Panc1 (cell line): ENCODE measurements at regions not wholly inside any gene's neighbourhood (a gene's known extent, or its start where the extent isn't known, plus 50 kb on each side); places are given as distances from the start of the nearest gene placed in this dataset.

Experiments
- ATAC-seq: fragments of 200-7000 bp; cut with Tn5 transposase; 2 replicates; pipeline ENCODE4 v1.9.1; 2020; ENCODE audit warnings: mild to moderate bottlenecking, moderate library complexity
- BruUV-seq: library from RNA; stranded (reverse); fragments of 400-500 nt; replicated peaks from 2 replicates; lab custom pipeline; 2021; lab: Mats Ljungman, UMichigan
- CTCF ChIA-PET: fragments of 300-600 bp; sonication (Branson Sonifier 250); formaldehyde crosslinking; loops from one replicate; lab custom pipeline; 2022; ENCODE audit warnings: antibody characterized with exemption; lab: Charles Lee
- POLR2A ChIA-PET: fragments of 300-600 bp; sonication (Branson Sonifier 250); formaldehyde crosslinking; loops from one replicate; lab custom pipeline; 2022; ENCODE audit warnings: antibody characterized with exemption; lab: Charles Lee
- DNase-seq: peaks from one replicate; pipeline ENCODE4 v3.0.0-alpha.2; 2010; ENCODE audit warnings: low read depth, low spot score
- H3K27ac ChIP-seq: 2 replicates; pipeline ENCODE4 v1.5.1; 2011; ENCODE audit warnings: mild to moderate bottlenecking, low read length, inconsistent platforms
- H3K27me3 ChIP-seq: fragments of 200-500 bp; sonication (Bioruptor generic); 2 replicates; pipeline ENCODE4 v1.6.0; 2014; ENCODE audit warnings: low read length, inconsistent platforms; ENCODE audit not compliant: control insufficient read depth, insufficient read depth
- H3K36me3 ChIP-seq: fragments of 200-500 bp; sonication (Bioruptor generic); 2 replicates; pipeline ENCODE4 v1.5.1; 2014; ENCODE audit warnings: inconsistent platforms, mild to moderate bottlenecking, low read length, moderate library complexity; ENCODE audit not compliant: control insufficient read depth, insufficient read depth
- H3K4me1 ChIP-seq: 2 replicates; pipeline ENCODE4 v1.5.1; 2011; ENCODE audit warnings: inconsistent platforms, mild to moderate bottlenecking, low read length, moderate library complexity; ENCODE audit not compliant: control insufficient read depth, insufficient read depth
- H3K4me3 ChIP-seq, 2 experiments: 2 replicates each; pipeline ENCODE4 v1.5.1; 2011 to 2012; ENCODE audit warnings: low read depth in 2 of 2, low read length in 2 of 2, mild to moderate bottlenecking in 2 of 2, inconsistent platforms in 1 of 2, moderate library complexity in 1 of 2
- H3K9me3 ChIP-seq: fragments of 200-500 bp; sonication (Bioruptor generic); 2 replicates; pipeline ENCODE4 v1.5.1; 2014; ENCODE audit warnings: low read depth, mild to moderate bottlenecking, inconsistent platforms, low read length, moderate library complexity; ENCODE audit not compliant: control insufficient read depth, insufficient read depth
- CTCF ChIP-seq: fragments of 450-650 bp; IDR thresholded peaks from 2 replicates; pipeline ENCODE4 v1.5.1; 2017; ENCODE audit warnings: mild to moderate bottlenecking
- POLR2AphosphoS5 ChIP-seq: IDR thresholded peaks from 2 replicates; pipeline ENCODE4 v1.6.1; 2012; ENCODE audit warnings: mild to moderate bottlenecking, low read depth, low read length, moderate library complexity
- REST ChIP-seq, 2 experiments: IDR thresholded peaks; 2 replicates each; pipeline ENCODE4 v1.6.1; 2011 to 2012; ENCODE audit warnings: low read depth in 2 of 2, control low read depth in 1 of 2, low read length in 1 of 2, mild to moderate bottlenecking in 1 of 2, moderate library complexity in 1 of 2; ENCODE audit not compliant: insufficient read depth in 1 of 2
- SIN3A ChIP-seq: IDR thresholded peaks from 2 replicates; pipeline ENCODE4 v1.6.1; 2012; ENCODE audit warnings: low read depth, mild to moderate bottlenecking, low read length, moderate library complexity, borderline replicate concordance; ENCODE audit not compliant: insufficient read depth
- TCF7L2 ChIP-seq: IDR thresholded peaks from 2 replicates; pipeline ENCODE4 v1.6.1; 2011; ENCODE audit warnings: mild to moderate bottlenecking, low read depth, low read length, inconsistent platforms
- in situ Hi-C: cut with HindIII; loops from 2 replicates; pipeline ENCODE4 v1.10.0; 2016; ENCODE audit warnings: low sequenced_read_pairs, low pct_unique_long_range_greater_than_20kb
- intact Hi-C: fragments of 100-400 bp; cut with micrococcal nuclease; formaldehyde crosslinking; loops from one replicate; pipeline ENCODE4 v1.10.0; 2022; ENCODE audit not compliant: unreplicated experiment

GRCh38 chr18:1015777-1016176 is 111.1 kb downstream of the ADCYAP1 start:
- in situ Hi-C loops: no loop called here
- BruUV-seq: no TSS peak
- no peak overlapping the region for H3K27ac ChIP-seq
- TF ChIP-seq POLR2AphosphoS5 (no peak), REST (IDR thresholded peaks at IDR 0.05; ENCODE audit: insufficient read depth in 1 of 2, low read depth in 2 of 2, low read length in 1 of 2) (no peak), SIN3A (no peak), TCF7L2 (no peak), CTCF (no peak)
- no peaks in the 10 kb centered on the region for H3K4me1 ChIP-seq
- ChIA-PET CTCF (no interaction called here), POLR2A (no interaction called here)
- no peaks in the 10 kb centered on the region; the same call in 1 of the 2 replicates for H3K27me3 ChIP-seq
- intact Hi-C loops: no loop called here
- no peak for DNase-seq
- no peaks in the 10 kb centered on the region for H3K36me3 ChIP-seq
- H3K9me3 ChIP-seq: no peaks in the 10 kb centered on the region
- no peak for ATAC-seq
- H3K4me3 ChIP-seq: no peak overlapping the region

- no peak overlapping the region for H3K27ac ChIP-seq
- no peaks in the 10 kb centered on the region; the same call in 1 of the 2 replicates for H3K27me3 ChIP-seq
- no peaks in the 10 kb centered on the region for H3K4me1 ChIP-seq
- no peak for DNase-seq
- no TSS peak for BruUV-seq
- no peaks in the 10 kb centered on the region for H3K9me3 ChIP-seq
- in situ Hi-C loops: no loop called here
- intact Hi-C loops: no loop called here
- ATAC-seq: no peak
- CTCF ChIA-PET: no interaction called here
- POLR2A ChIA-PET: no interaction called here
- H3K36me3 ChIP-seq: no peaks in the 10 kb centered on the region
- TF ChIP-seq CTCF: no peak
- no peak for TF ChIP-seq TCF7L2
- TF ChIP-seq REST (IDR thresholded peaks at IDR 0.05; ENCODE audit: insufficient read depth in 1 of 2, low read depth in 2 of 2, low read length in 1 of 2): no peak
- no peak for TF ChIP-seq SIN3A
- TF ChIP-seq POLR2AphosphoS5: no peak
- no peak overlapping the region for H3K4me3 ChIP-seq
Observed at GRCh38 chr18:1017227-1018058, 112.8 kb downstream of the ADCYAP1 start.
